H1 (cell line): ENCODE measurements at regions not wholly inside any gene's neighbourhood (a gene's known extent, or its start where the extent isn't known, plus 50 kb on each side); places are given as distances from the start of the nearest gene placed in this dataset.

ENCODE experiments used
- CTCF ChIA-PET: fragments of 300-600 bp; sonication (Branson Sonifier 250); formaldehyde crosslinking; loops from one replicate; lab custom pipeline; 2021; ENCODE audit not compliant: partially characterized antibody; lab: Charles Lee
- POLR2A ChIA-PET: fragments of 300-600 bp; sonication (Branson Sonifier 250); formaldehyde crosslinking; loops from one replicate; lab custom pipeline; 2021; ENCODE audit warnings: inconsistent platforms; ENCODE audit not compliant: partially characterized antibody; lab: Charles Lee
- DNase-seq, 2 experiments: peaks; one replicate each; pipeline versions ENCODE4 v3.0.0 to v3.0.0-alpha.2; 2010 to 2022; ENCODE audit warnings: low spot score in 2 of 2, low read depth in 1 of 2, mixed read lengths in 1 of 2
- FAIRE-seq: peaks from 2 replicates; lab custom pipeline; 2011; peaks lifted over from hg19 to GRCh38; lab: Jason Lieb, UNC
- H2AFZ ChIP-seq: 2 replicates; pipeline ENCODE4 v1.8.1; 2012; ENCODE audit warnings: low read length, inconsistent platforms
- H2AK5ac ChIP-seq: 2 replicates; pipeline ENCODE4 v1.6.1; 2013; ENCODE audit warnings: low read depth, low read length
- H2BK120ac ChIP-seq: replicated peaks from 2 replicates; pipeline ENCODE3; 2013; ENCODE audit warnings: low read depth, low read length, inconsistent platforms
- H2BK12ac ChIP-seq: 2 replicates; pipeline ENCODE4 v1.6.1; 2013; ENCODE audit warnings: low read depth, low read length
- H2BK15ac ChIP-seq: 2 replicates; pipeline ENCODE4 v1.6.1; 2013; ENCODE audit warnings: low read length
- H2BK20ac ChIP-seq: 2 replicates; pipeline ENCODE4 v1.6.1; 2013; ENCODE audit warnings: low read length
- H2BK5ac ChIP-seq: 2 replicates; pipeline ENCODE4 v1.6.1; 2013; ENCODE audit warnings: low read depth, low read length
- H3K14ac ChIP-seq: 2 replicates; pipeline ENCODE4 v1.6.1; 2013; ENCODE audit warnings: inconsistent platforms; ENCODE audit not compliant: insufficient read length
- H3K18ac ChIP-seq: 2 replicates; pipeline ENCODE4 v1.6.1; 2013; ENCODE audit warnings: low read length; ENCODE audit errors: extremely low read depth
- H3K23ac ChIP-seq: 2 replicates; pipeline ENCODE4 v1.6.1; 2013; ENCODE audit warnings: inconsistent platforms; ENCODE audit not compliant: insufficient read length
- H3K23me2 ChIP-seq: 2 replicates; pipeline ENCODE4 v1.6.1; 2013; ENCODE audit warnings: low read depth, low read length
- H3K27ac ChIP-seq: 2 replicates; pipeline ENCODE4 v1.6.1; 2011; ENCODE audit warnings: low read depth, low read length, inconsistent platforms
- H3K27me3 ChIP-seq, 4 experiments: replicated peaks in 1 of 4; 1 replicate in 1 of 4; 2 replicates in 3 of 4; pipeline versions ENCODE4 v1.6.1 to v1.8.1; 2011 to 2013; ENCODE audit warnings: low read length in 3 of 4, mild to moderate bottlenecking in 3 of 4, inconsistent platforms in 2 of 4, mixed read lengths in 2 of 4, moderate library complexity in 1 of 4; ENCODE audit not compliant: control insufficient read depth in 3 of 4, insufficient read depth in 3 of 4; ENCODE audit errors: extremely low read depth in 1 of 4
- H3K36me3 ChIP-seq, 4 experiments: 2 replicates each; pipeline versions ENCODE4 v1.6.1 to v1.8.1; 2011 to 2013; ENCODE audit warnings: mild to moderate bottlenecking in 4 of 4, low read length in 3 of 4, moderate library complexity in 2 of 4, control low read depth in 1 of 4, inconsistent platforms in 1 of 4; ENCODE audit not compliant: insufficient read depth in 4 of 4, control insufficient read depth in 2 of 4
- H3K4ac ChIP-seq: replicated peaks from 2 replicates; pipeline ENCODE3; 2013; ENCODE audit warnings: low read length, low read depth, mixed read lengths, inconsistent platforms; ENCODE audit not compliant: insufficient read length
- H3K4me1 ChIP-seq, 4 experiments: replicated peaks in 1 of 4; 1 replicate in 1 of 4; 2 replicates in 3 of 4; pipeline versions ENCODE4 v1.6.1 to v1.8.1; 2011 to 2013; ENCODE audit warnings: low read length in 3 of 4, inconsistent platforms in 2 of 4, mixed read lengths in 1 of 4; ENCODE audit not compliant: insufficient read depth in 4 of 4, control insufficient read depth in 3 of 4
- H3K4me2 ChIP-seq, 2 experiments: 2 replicates each; pipeline versions ENCODE4 v1.6.1 to v1.8.1; 2011 to 2013; ENCODE audit warnings: low read depth in 2 of 2, low read length in 2 of 2, control low read depth in 1 of 2, inconsistent platforms in 1 of 2, mild to moderate bottlenecking in 1 of 2; ENCODE audit not compliant: insufficient read depth in 1 of 2
- H3K4me3 ChIP-seq, 4 experiments: fragments of 200-600, 300-600 bp in 1 of 4; sonication (generic), shearing (Covaris generic), sonication (Bioruptor Twin) in 1 of 4; 2 replicates each; pipeline versions ENCODE4 v1.5.1 to v1.8.1; 2011 to 2016; ENCODE audit warnings: low read length in 4 of 4, low read depth in 3 of 4, control low read depth in 2 of 4, inconsistent platforms in 2 of 4, mild to moderate bottlenecking in 2 of 4, mixed read lengths in 1 of 4, moderate library complexity in 1 of 4; ENCODE audit not compliant: insufficient read depth in 2 of 4; ENCODE audit errors: extremely low read depth in 1 of 4
- H3K56ac ChIP-seq: replicated peaks from 2 replicates; pipeline ENCODE3; 2013; ENCODE audit warnings: low read depth, mild to moderate bottlenecking, mixed read lengths, low read length, inconsistent platforms; ENCODE audit not compliant: insufficient read length
- H3K79me1 ChIP-seq: 2 replicates; pipeline ENCODE4 v1.6.1; 2013; ENCODE audit warnings: low read depth, low read length, control low read depth
- H3K79me2 ChIP-seq, 2 experiments: 2 replicates each; pipeline versions ENCODE4 v1.6.1 to v1.8.1; 2012 to 2013; ENCODE audit warnings: low read length in 2 of 2, mild to moderate bottlenecking in 2 of 2, inconsistent platforms in 1 of 2; ENCODE audit not compliant: insufficient read depth in 2 of 2, control insufficient read depth in 1 of 2
- H3K9ac ChIP-seq, 4 experiments: replicated peaks in 1 of 4; 1 replicate in 1 of 4; 2 replicates in 3 of 4; pipeline versions ENCODE4 v1.6.1 to v1.8.1; 2011 to 2013; ENCODE audit warnings: low read depth in 3 of 4, low read length in 3 of 4, control low read depth in 2 of 4, mild to moderate bottlenecking in 2 of 4, moderate library complexity in 2 of 4, inconsistent platforms in 1 of 4; ENCODE audit errors: extremely low read depth in 1 of 4
- H3K9me3 ChIP-seq, 2 experiments: 2 replicates each; pipeline versions ENCODE4 v1.6.1 to v1.8.1; 2012 to 2013; ENCODE audit warnings: mild to moderate bottlenecking in 2 of 2, moderate library complexity in 2 of 2, control low read depth in 1 of 2, inconsistent platforms in 1 of 2, low read depth in 1 of 2, low read length in 1 of 2, mixed read lengths in 1 of 2; ENCODE audit not compliant: insufficient read depth in 2 of 2
- H4K20me1 ChIP-seq, 2 experiments: replicated peaks in 1 of 2; 2 replicates each; pipeline versions ENCODE3 to v1.8.1; 2011 to 2013; ENCODE audit warnings: inconsistent platforms in 2 of 2, low read length in 2 of 2, mild to moderate bottlenecking in 1 of 2; ENCODE audit not compliant: insufficient read depth in 2 of 2, control insufficient read depth in 1 of 2
- H4K5ac ChIP-seq: 2 replicates; pipeline ENCODE4 v1.6.1; 2013; ENCODE audit warnings: low read length, low read depth, mixed read lengths, inconsistent platforms; ENCODE audit not compliant: insufficient read length
- H4K8ac ChIP-seq: 2 replicates; pipeline ENCODE4 v1.8.0; 2013; ENCODE audit warnings: mild to moderate bottlenecking, moderate library complexity, low read length, inconsistent platforms; ENCODE audit not compliant: insufficient read depth; ENCODE audit errors: extremely low read depth
- H4K91ac ChIP-seq: replicated peaks from 2 replicates; pipeline ENCODE3; 2013; ENCODE audit warnings: low read length, mixed read lengths, inconsistent platforms; ENCODE audit not compliant: insufficient read length
- CTCF ChIP-seq, 3 experiments: IDR thresholded peaks; 1 replicate in 2 of 3; 2 replicates in 1 of 3; pipeline versions ENCODE4 v1.5.1 to v1.6.1; 2011; ENCODE audit warnings: low read length in 3 of 3, mild to moderate bottlenecking in 3 of 3, inconsistent platforms in 2 of 3, low read depth in 1 of 3, moderate library complexity in 1 of 3; ENCODE audit not compliant: insufficient read depth in 1 of 3; ENCODE audit errors: control extremely low read depth in 1 of 3
- HDAC2 ChIP-seq, 2 experiments: fragments of 300-600 bp in 1 of 2; sonication (generic) in 1 of 2; IDR thresholded peaks; 2 replicates each; pipeline ENCODE4 v1.6.1; 2011 to 2012; ENCODE audit warnings: low read depth in 2 of 2, low read length in 2 of 2, mild to moderate bottlenecking in 2 of 2, moderate library complexity in 2 of 2, borderline replicate concordance in 1 of 2, inconsistent platforms in 1 of 2
- RAD21 ChIP-seq, 2 experiments: IDR thresholded peaks in 1 of 2; conservative IDR thresholded peaks in 1 of 2; 2 replicates each; pipeline ENCODE4 v1.6.1; 2011; ENCODE audit warnings: low read depth in 2 of 2, low read length in 2 of 2, improper control_type of control experiment in 1 of 2, inconsistent platforms in 1 of 2, mild to moderate bottlenecking in 1 of 2, moderate library complexity in 1 of 2
- RFX5 ChIP-seq: IDR thresholded peaks from 2 replicates; pipeline ENCODE4 v1.6.1; 2011; ENCODE audit warnings: low read depth, low read length, improper control_type of control experiment, borderline replicate concordance
- SUZ12 ChIP-seq: fragments of 200-600 bp; sonication (generic); IDR thresholded peaks from 2 replicates; pipeline ENCODE4 v1.6.1; 2012; ENCODE audit warnings: mild to moderate bottlenecking, inconsistent platforms, low read length, moderate library complexity, mixed read lengths
- WGBS, 2 experiments: shearing (Covaris generic) in 1 of 2; methylation state at CpG; one replicate each; pipeline versions ENCODE4 v1.1.6 to v1.1.7; 2013 to 2015; ENCODE audit warnings: low lambda C conversion rate in 2 of 2, mixed read lengths in 2 of 2, inconsistent platforms in 1 of 2, low coverage in 1 of 2, missing lambda C conversion rate in 1 of 2; ENCODE audit not compliant: insufficient replicate concordance in 2 of 2, insufficient coverage in 1 of 2, insufficient read length in 1 of 2; ENCODE audit errors: extremely low coverage in 1 of 2, missing lambda C conversion rate in 1 of 2; 5-methylcytosine and 5-hydroxymethylcytosine counted together

- no peak overlapping the region for H2BK20ac ChIP-seq
- DNase-seq (no peak), FAIRE-seq (no peak)
- no peak overlapping the region for H3K18ac ChIP-seq
- no peaks in the 10 kb centered on the region for H4K20me1 ChIP-seq
- H2BK15ac ChIP-seq: no peak overlapping the region
- no peak overlapping the region for H3K56ac ChIP-seq
- no peak overlapping the region for H3K9ac ChIP-seq
- no peak overlapping the region for H2AFZ ChIP-seq
- H2BK120ac ChIP-seq: no peak overlapping the region
- POLR2A ChIA-PET: interaction anchor here (1.2 kb wide), 1 partner anchor 141 kb away, joined by 3 read pairs; the partner anchor contains the start of gene TMEM106B
- no peak overlapping the region for H3K23ac ChIP-seq
- H3K36me3 ChIP-seq: no peaks in the 10 kb centered on the region
- H3K27ac ChIP-seq: no peak overlapping the region
- peak; percentile 58 to 70 for TF ChIP-seq RAD21 (IDR thresholded peaks at IDR 0.05 in 1 of 2, conservative IDR thresholded peaks at IDR 0.05 in 1 of 2; ENCODE audit: low read depth in 2 of 2, low read length in 2 of 2)
- TF ChIP-seq RFX5: no peak
- TF ChIP-seq SUZ12: no peak
- TF ChIP-seq CTCF (IDR thresholded peaks at IDR 0.05; ENCODE audit: control extremely low read depth in 1 of 3, insufficient read depth in 1 of 3, low read depth in 1 of 3, low read length in 3 of 3): peak in 2 of 3 experiments; percentile 28 to 34; a peak in 2 of 4 replicates
- TF ChIP-seq HDAC2 (IDR thresholded peaks at IDR 0.05; ENCODE audit: borderline replicate concordance in 1 of 2, low read depth in 2 of 2, low read length in 2 of 2): no peak
- TF ChIP-seq, all 59 proteins: peak for 2
- Histone ChIP-seq H4K5ac (no peak overlapping the region), H3K27me3 (no peaks in the 10 kb centered on the region), H3K4ac (no peak overlapping the region), H3K4me1 (peaks cover 0 to 2% (median under 1%) of the 10 kb centered on the region in 4 experiments; a peak in 3 of 7 replicates), H3K4me3 (no peak overlapping the region), H3K4me2 (no peak overlapping the region), H2AK5ac (no peak overlapping the region), H2BK12ac (no peak overlapping the region), H3K14ac (no peak overlapping the region), H3K9me3 (no peaks in the 10 kb centered on the region), H3K23me2 (no peaks in the 10 kb centered on the region), H2BK5ac (no peak overlapping the region), H4K8ac (no peak overlapping the region), H3K79me2 (no peaks in the 10 kb centered on the region), H4K91ac (no peak overlapping the region), H3K79me1 (no peaks in the 10 kb centered on the region)
- CTCF ChIA-PET: interaction anchor here (0.6 to 2.3 kb wide), 19 partner anchors 8 to 426 kb away, joined by 3 to 19 read pairs (median 5); partner anchors contain the start of gene TMEM106B
- WGBS, 2 experiments: 79% methylated on average over 1 of the region's 1 CpG; no CpG with 5 or more reads in 1 of the 2 experiments
Measured at GRCh38 chr7:12069757-12070156, 141.3 kb upstream of the TMEM106B start.
